HEK293 (cell line): ENCODE measurements at regions not wholly inside any gene's neighbourhood (a gene's known extent, or its start where the extent isn't known, plus 50 kb on each side); places are given as distances from the start of the nearest gene placed in this dataset.
"Not testable (repeated sequence)": the region's sequence is repeated elsewhere in the genome, so short reads cannot be mapped to it uniquely, and the experiment has no call there.

ENCODE experiments used
- CTCF ChIA-PET: fragments of 350-600 bp; formaldehyde crosslinking; extraction: SDS; loops from one replicate; lab custom pipeline; 2021; ENCODE audit warnings: antibody characterized with exemption; lab: Yijun Ruan, JAX
- POLR2A ChIA-PET: fragments of 300-600 bp; formaldehyde crosslinking; extraction: SDS; loops from one replicate; lab custom pipeline; 2020; ENCODE audit warnings: antibody characterized with exemption, inconsistent platforms; lab: Yijun Ruan, JAX
- H3K27ac ChIP-seq: fragments of 200-500 bp; sonication (Bioruptor generic); 2 replicates; pipeline ENCODE4 v1.5.1; 2014; ENCODE audit warnings: low read depth, low read length, control low read depth, inconsistent platforms; ENCODE audit errors: extremely low read depth
- H3K36me3 ChIP-seq, 2 experiments: fragments of 200-500 bp in 1 of 2; sonication (Bioruptor generic) in 1 of 2; 1 replicate in 1 of 2; 2 replicates in 1 of 2; pipeline ENCODE4 v1.5.1; 2014 to 2017; ENCODE audit warnings: inconsistent platforms in 2 of 2, low read length in 2 of 2; ENCODE audit not compliant: control insufficient read depth in 2 of 2, insufficient read depth in 1 of 2
- H3K4me1 ChIP-seq: fragments of 200-500 bp; sonication (Bioruptor generic); 2 replicates; pipeline ENCODE4 v1.5.1; 2014; ENCODE audit warnings: mild to moderate bottlenecking, low read length, inconsistent platforms; ENCODE audit not compliant: control insufficient read depth, insufficient read depth
- H3K4me3 ChIP-seq: 2 replicates; pipeline ENCODE4 v1.5.1; 2011; ENCODE audit warnings: low read depth, mild to moderate bottlenecking, control low read depth, low read length, moderate library complexity
- H3K9me3 ChIP-seq: fragments of 200-500 bp; sonication (Bioruptor generic); 2 replicates; pipeline ENCODE4 v1.5.1; 2014; ENCODE audit warnings: low read depth, low read length, inconsistent platforms; ENCODE audit not compliant: control insufficient read depth, insufficient read depth
- BCL11A ChIP-seq: fragments of 450-650 bp; formaldehyde crosslinking; IDR thresholded peaks from 2 replicates; pipeline ENCODE4 v1.5.1; 2016; ENCODE audit warnings: low read depth, missing biosample characterization, missing genetic modification characterization
- GLIS1 ChIP-seq: fragments of 450-650 bp; formaldehyde crosslinking; IDR thresholded peaks from 2 replicates; pipeline ENCODE4 v1.5.1; 2016; ENCODE audit warnings: missing biosample characterization, missing genetic modification characterization
- MEIS1 ChIP-seq: sonication (generic); formaldehyde crosslinking; IDR thresholded peaks from 2 replicates; pipeline ENCODE4 v1.8.1; 2022; ENCODE audit warnings: missing genetic modification reagents, mild to moderate bottlenecking, borderline replicate concordance
- REPIN1 ChIP-seq: fragments of 450-650 bp; formaldehyde crosslinking; IDR thresholded peaks from 2 replicates; pipeline ENCODE4 v1.5.1; 2017; ENCODE audit warnings: missing biosample characterization, missing genetic modification characterization, low read depth
- SP7 ChIP-seq: fragments of 450-650 bp; formaldehyde crosslinking; IDR thresholded peaks from 2 replicates; pipeline ENCODE4 v1.5.1; 2016; ENCODE audit warnings: missing biosample characterization, missing genetic modification characterization
- ZBTB21 ChIP-seq: fragments of 450-650 bp; formaldehyde crosslinking; IDR thresholded peaks from 2 replicates; pipeline ENCODE4 v1.5.1; 2017; ENCODE audit warnings: missing biosample characterization, missing genetic modification characterization
- ZBTB7A ChIP-seq: fragments of 450-650 bp; formaldehyde crosslinking; IDR thresholded peaks from 2 replicates; pipeline ENCODE4 v1.5.1; 2016; ENCODE audit warnings: low read depth, missing biosample characterization, missing genetic modification characterization
- ZNF175 ChIP-seq: fragments of 450-650 bp; formaldehyde crosslinking; IDR thresholded peaks from 2 replicates; pipeline ENCODE4 v1.5.1; 2016; ENCODE audit warnings: missing biosample characterization, missing genetic modification characterization
- ZNF449 ChIP-seq: fragments of 450-650 bp; formaldehyde crosslinking; IDR thresholded peaks from 2 replicates; pipeline ENCODE4 v1.5.1; 2017; ENCODE audit warnings: missing biosample characterization, mild to moderate bottlenecking, missing genetic modification characterization, moderate library complexity
- ZNF623 ChIP-seq: fragments of 450-650 bp; formaldehyde crosslinking; IDR thresholded peaks from 2 replicates; pipeline ENCODE4 v1.5.1; 2016; ENCODE audit warnings: missing biosample characterization, missing genetic modification characterization
- ZNF768 ChIP-seq: fragments of 450-650 bp; formaldehyde crosslinking; IDR thresholded peaks from 2 replicates; pipeline ENCODE4 v1.5.1; 2018; ENCODE audit warnings: missing biosample characterization, mild to moderate bottlenecking, missing genetic modification characterization
- TF ChIP-seq, protein P1 (sequence below): fragments of 450-650 bp; formaldehyde crosslinking; IDR thresholded peaks from 2 replicates; pipeline ENCODE4 v1.5.1; 2016; ENCODE audit warnings: missing biosample characterization, missing genetic modification characterization
- TF ChIP-seq, protein P2 (sequence below): fragments of 450-650 bp; formaldehyde crosslinking; IDR thresholded peaks from 2 replicates; pipeline ENCODE4 v1.5.1; 2017; ENCODE audit warnings: missing biosample characterization, missing genetic modification characterization
- TF ChIP-seq, protein P3 (sequence below): fragments of 450-650 bp; IDR thresholded peaks from 2 replicates; pipeline ENCODE4 v1.5.1; 2018; ENCODE audit warnings: missing biosample characterization, missing genetic modification characterization
- TF ChIP-seq, protein P4 (sequence below): fragments of 450-650 bp; formaldehyde crosslinking; IDR thresholded peaks from 2 replicates; pipeline ENCODE4 v1.5.0; 2017; ENCODE audit warnings: missing biosample characterization, missing genetic modification characterization, borderline replicate concordance

DNA sequence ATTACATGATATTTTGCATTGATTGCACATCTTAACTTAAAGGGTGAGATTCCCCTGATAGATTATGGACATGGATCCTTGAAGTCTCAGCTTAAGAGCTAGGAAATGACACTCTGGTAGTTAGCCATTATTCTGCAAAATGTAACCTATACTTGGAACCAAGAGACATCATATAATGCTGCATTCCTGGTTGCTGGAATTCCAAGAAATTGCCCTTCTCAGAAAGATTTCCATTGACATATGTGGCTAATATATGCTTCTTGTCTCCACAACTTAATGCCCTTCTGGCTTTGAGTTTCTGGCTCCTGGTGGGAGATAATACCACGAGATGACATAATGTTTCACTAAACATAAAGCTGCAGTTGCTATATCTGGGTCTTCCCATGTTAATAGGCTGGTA, 204.4 kb upstream of the TRPC4 start:
- ChIA-PET POLR2A (no interaction called here), CTCF (no interaction called here)
- H3K4me3 ChIP-seq: no peak overlapping the region
- H3K36me3 ChIP-seq: no peaks in the 10 kb centered on the region
- no peaks in the 10 kb centered on the region for H3K4me1 ChIP-seq
- H3K9me3 ChIP-seq: no peaks in the 10 kb centered on the region
- TF ChIP-seq BCL11A: no peak
- no peak overlapping the region for H3K27ac ChIP-seq

DNA sequence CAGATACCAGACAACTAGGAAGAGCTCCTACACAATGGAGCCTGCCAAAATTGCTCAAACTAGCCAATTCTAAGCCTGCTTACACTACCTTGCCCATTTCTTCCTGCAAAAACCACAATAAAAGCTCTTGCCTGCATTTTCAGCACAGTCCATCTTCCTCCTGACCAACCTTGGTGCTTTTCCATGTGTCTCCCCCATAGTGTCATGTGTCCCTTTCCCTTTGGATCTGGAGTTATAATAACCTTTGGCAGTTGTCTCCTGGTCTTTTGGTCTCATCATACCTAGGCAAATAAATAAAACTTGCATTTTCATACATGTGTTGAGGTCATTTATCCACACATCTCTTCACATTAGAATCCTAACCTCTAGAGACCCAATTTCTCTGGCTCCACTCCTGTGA, 203.1 kb upstream of the TRPC4 start:
- no peaks in the 10 kb centered on the region for H3K4me1 ChIP-seq
- no peak overlapping the region for H3K27ac ChIP-seq
- ChIA-PET CTCF (no interaction called here), POLR2A (interaction anchor here (0.6 kb wide), 1 partner anchor 12 kb away, joined by 3 read pairs; no protein-coding TSS in a partner anchor)
- TF ChIP-seq, protein P1, sequence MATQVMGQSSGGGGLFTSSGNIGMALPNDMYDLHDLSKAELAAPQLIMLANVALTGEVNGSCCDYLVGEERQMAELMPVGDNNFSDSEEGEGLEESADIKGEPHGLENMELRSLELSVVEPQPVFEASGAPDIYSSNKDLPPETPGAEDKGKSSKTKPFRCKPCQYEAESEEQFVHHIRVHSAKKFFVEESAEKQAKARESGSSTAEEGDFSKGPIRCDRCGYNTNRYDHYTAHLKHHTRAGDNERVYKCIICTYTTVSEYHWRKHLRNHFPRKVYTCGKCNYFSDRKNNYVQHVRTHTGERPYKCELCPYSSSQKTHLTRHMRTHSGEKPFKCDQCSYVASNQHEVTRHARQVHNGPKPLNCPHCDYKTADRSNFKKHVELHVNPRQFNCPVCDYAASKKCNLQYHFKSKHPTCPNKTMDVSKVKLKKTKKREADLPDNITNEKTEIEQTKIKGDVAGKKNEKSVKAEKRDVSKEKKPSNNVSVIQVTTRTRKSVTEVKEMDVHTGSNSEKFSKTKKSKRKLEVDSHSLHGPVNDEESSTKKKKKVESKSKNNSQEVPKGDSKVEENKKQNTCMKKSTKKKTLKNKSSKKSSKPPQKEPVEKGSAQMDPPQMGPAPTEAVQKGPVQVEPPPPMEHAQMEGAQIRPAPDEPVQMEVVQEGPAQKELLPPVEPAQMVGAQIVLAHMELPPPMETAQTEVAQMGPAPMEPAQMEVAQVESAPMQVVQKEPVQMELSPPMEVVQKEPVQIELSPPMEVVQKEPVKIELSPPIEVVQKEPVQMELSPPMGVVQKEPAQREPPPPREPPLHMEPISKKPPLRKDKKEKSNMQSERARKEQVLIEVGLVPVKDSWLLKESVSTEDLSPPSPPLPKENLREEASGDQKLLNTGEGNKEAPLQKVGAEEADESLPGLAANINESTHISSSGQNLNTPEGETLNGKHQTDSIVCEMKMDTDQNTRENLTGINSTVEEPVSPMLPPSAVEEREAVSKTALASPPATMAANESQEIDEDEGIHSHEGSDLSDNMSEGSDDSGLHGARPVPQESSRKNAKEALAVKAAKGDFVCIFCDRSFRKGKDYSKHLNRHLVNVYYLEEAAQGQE: no peak
- no peaks in the 10 kb centered on the region for H3K36me3 ChIP-seq
- H3K4me3 ChIP-seq: no peak overlapping the region
- no peaks in the 10 kb centered on the region for H3K9me3 ChIP-seq

DNA sequence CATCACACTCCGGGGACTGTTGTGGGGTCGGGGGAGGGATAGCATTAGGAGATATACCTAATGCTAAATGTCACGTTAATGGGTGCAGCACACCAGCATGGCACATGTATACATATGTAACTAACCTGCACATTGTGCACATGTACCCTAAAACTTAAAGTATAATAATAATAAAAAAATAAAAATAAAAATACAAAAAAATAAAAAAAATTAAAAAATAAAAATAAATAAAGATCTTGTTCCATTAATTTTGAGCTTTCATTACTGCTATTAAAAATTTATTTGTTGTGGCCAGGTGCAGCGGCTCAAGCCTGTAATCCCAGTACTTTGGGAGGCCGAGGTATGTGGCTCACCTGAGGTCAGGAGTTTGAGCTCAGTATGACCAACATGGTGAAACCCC, 201.8 kb upstream of the TRPC4 start:
- H3K4me1 ChIP-seq, POLR2A ChIA-PET, CTCF ChIA-PET, H3K36me3 ChIP-seq, H3K9me3 ChIP-seq, H3K27ac ChIP-seq, H3K4me3 ChIP-seq: not testable (repeated sequence)

DNA sequence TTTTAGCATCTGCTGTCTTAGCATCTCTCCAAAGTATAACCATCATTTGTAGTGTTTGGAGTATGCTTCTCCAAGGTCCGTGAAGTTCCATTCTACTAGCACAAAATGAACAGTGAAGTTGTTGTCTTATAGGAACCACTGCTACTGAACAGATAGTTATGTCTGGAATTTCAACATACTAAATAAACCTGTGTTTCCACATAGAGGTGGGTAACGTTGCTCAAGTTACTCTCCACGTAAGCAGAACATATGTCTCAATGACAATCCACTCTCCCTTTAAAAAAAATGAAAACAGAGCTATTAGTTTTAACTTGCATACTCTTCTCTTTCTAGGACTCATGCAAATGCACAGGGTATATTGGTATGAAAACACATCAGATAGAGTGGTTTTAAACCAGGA, 184.3 kb upstream of the TRPC4 start:
- Histone ChIP-seq H3K27ac (no peak overlapping the region), H3K4me1 (no peaks in the 10 kb centered on the region), H3K9me3 (no peaks in the 10 kb centered on the region), H3K4me3 (no peak overlapping the region), H3K36me3 (no peaks in the 10 kb centered on the region)
- ChIA-PET POLR2A (no interaction called here), CTCF (interaction anchor here (0.5 kb wide), 1 partner anchor 608 kb away, joined by 3 read pairs; no protein-coding TSS in a partner anchor)
- TF ChIP-seq MEIS1 (CRISPR knock-in tag): no peak
- TF ChIP-seq ZNF623 (tag by site-specific recombination): no peak
- TF ChIP-seq, protein P2, sequence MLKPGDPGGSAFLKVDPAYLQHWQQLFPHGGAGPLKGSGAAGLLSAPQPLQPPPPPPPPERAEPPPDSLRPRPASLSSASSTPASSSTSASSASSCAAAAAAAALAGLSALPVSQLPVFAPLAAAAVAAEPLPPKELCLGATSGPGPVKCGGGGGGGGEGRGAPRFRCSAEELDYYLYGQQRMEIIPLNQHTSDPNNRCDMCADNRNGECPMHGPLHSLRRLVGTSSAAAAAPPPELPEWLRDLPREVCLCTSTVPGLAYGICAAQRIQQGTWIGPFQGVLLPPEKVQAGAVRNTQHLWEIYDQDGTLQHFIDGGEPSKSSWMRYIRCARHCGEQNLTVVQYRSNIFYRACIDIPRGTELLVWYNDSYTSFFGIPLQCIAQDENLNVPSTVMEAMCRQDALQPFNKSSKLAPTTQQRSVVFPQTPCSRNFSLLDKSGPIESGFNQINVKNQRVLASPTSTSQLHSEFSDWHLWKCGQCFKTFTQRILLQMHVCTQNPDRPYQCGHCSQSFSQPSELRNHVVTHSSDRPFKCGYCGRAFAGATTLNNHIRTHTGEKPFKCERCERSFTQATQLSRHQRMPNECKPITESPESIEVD: no peak
- no peak for TF ChIP-seq GLIS1 (tag by site-specific recombination)
- TF ChIP-seq ZNF768 (tag by site-specific recombination): no peak
- TF ChIP-seq, protein P3, sequence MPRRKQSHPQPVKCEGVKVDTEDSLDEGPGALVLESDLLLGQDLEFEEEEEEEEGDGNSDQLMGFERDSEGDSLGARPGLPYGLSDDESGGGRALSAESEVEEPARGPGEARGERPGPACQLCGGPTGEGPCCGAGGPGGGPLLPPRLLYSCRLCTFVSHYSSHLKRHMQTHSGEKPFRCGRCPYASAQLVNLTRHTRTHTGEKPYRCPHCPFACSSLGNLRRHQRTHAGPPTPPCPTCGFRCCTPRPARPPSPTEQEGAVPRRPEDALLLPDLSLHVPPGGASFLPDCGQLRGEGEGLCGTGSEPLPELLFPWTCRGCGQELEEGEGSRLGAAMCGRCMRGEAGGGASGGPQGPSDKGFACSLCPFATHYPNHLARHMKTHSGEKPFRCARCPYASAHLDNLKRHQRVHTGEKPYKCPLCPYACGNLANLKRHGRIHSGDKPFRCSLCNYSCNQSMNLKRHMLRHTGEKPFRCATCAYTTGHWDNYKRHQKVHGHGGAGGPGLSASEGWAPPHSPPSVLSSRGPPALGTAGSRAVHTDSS: no peak
- no peak for TF ChIP-seq ZBTB7A (tag by site-specific recombination)
- TF ChIP-seq ZNF449 (tag by site-specific recombination): no peak
- TF ChIP-seq SP7: no peak
- TF ChIP-seq ZNF175 (tag by site-specific recombination): no peak
- TF ChIP-seq, protein P4, sequence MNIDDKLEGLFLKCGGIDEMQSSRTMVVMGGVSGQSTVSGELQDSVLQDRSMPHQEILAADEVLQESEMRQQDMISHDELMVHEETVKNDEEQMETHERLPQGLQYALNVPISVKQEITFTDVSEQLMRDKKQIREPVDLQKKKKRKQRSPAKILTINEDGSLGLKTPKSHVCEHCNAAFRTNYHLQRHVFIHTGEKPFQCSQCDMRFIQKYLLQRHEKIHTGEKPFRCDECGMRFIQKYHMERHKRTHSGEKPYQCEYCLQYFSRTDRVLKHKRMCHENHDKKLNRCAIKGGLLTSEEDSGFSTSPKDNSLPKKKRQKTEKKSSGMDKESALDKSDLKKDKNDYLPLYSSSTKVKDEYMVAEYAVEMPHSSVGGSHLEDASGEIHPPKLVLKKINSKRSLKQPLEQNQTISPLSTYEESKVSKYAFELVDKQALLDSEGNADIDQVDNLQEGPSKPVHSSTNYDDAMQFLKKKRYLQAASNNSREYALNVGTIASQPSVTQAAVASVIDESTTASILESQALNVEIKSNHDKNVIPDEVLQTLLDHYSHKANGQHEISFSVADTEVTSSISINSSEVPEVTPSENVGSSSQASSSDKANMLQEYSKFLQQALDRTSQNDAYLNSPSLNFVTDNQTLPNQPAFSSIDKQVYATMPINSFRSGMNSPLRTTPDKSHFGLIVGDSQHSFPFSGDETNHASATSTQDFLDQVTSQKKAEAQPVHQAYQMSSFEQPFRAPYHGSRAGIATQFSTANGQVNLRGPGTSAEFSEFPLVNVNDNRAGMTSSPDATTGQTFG (tag by site-specific recombination): no peak
- TF ChIP-seq REPIN1: no peak
- TF ChIP-seq ZBTB21 (tag by site-specific recombination): no peak
